Hepatocyte (in vitro differentiated cells): ENCODE measurements at regions not wholly inside any gene's neighbourhood (a gene's known extent, or its start where the extent isn't known, plus 50 kb on each side); places are given as distances from the start of the nearest gene placed in this dataset.

Experiments
- EZH2 ChIP-seq: fragments of 200-600 bp; sonication (generic); IDR thresholded peaks from 2 replicates; pipeline ENCODE4 v1.6.1; 2016; ENCODE audit warnings: antibody characterized with exemption, mild to moderate bottlenecking, borderline replicate concordance
- EZH2phosphoT487 ChIP-seq: fragments of 200-600 bp; sonication (generic); IDR thresholded peaks from one replicate; pipeline ENCODE4 v1.6.1; 2018; ENCODE audit warnings: antibody characterized with exemption, mild to moderate bottlenecking, low read depth, moderate library complexity; ENCODE audit not compliant: unreplicated experiment, severe bottlenecking
- TF ChIP-seq, protein P1 (sequence below): fragments of 200-600 bp; sonication (generic); IDR thresholded peaks from 2 replicates; pipeline ENCODE4 v1.5.1; 2016; ENCODE audit warnings: antibody characterized with exemption, mild to moderate bottlenecking; ENCODE audit not compliant: poor library complexity

DNA sequence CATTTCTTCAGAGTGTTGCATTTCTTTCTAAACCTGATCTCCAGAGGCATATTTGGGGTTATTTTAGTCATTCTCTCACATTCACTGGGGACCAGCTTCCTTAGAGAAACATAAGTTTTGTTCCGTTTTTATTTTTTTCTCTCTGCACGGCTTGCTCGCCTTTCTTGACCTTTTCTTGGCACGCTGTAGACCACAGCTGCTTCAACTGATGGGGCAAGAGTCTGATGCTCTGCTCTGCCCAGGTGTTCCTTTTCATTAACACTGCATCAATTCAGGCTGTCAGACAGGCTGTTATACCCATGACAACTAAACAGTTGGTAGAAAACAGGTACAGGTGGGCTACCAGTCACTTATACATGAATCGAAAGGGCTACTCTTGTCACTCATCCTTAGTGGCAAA, 682.2 kb upstream of the DIAPH2 start:
- TF ChIP-seq, protein P1, sequence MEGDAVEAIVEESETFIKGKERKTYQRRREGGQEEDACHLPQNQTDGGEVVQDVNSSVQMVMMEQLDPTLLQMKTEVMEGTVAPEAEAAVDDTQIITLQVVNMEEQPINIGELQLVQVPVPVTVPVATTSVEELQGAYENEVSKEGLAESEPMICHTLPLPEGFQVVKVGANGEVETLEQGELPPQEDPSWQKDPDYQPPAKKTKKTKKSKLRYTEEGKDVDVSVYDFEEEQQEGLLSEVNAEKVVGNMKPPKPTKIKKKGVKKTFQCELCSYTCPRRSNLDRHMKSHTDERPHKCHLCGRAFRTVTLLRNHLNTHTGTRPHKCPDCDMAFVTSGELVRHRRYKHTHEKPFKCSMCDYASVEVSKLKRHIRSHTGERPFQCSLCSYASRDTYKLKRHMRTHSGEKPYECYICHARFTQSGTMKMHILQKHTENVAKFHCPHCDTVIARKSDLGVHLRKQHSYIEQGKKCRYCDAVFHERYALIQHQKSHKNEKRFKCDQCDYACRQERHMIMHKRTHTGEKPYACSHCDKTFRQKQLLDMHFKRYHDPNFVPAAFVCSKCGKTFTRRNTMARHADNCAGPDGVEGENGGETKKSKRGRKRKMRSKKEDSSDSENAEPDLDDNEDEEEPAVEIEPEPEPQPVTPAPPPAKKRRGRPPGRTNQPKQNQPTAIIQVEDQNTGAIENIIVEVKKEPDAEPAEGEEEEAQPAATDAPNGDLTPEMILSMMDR: no peak
- no peak for TF ChIP-seq EZH2
- no peak for TF ChIP-seq EZH2phosphoT487
